ENCODE measurements at regions not wholly inside any gene's neighbourhood (a gene's known extent, or its start where the extent isn't known, plus 50 kb on each side); places are given as distances from the start of the nearest gene placed in this dataset.

GRCh38 chr4:157779081-157779480, 393.7 kb downstream of the GASK1B start:
- CTCF ChIA-PET: no interaction called here
- Histone ChIP-seq H3K4me3 (ENCODE audit: low read depth, low read length) (no peak overlapping the region), H3K36me3 (ENCODE audit: control insufficient read depth in 2 of 2, insufficient read depth in 1 of 2, low read length in 2 of 2) (no peaks in the 10 kb centered on the region), H3K27ac (ENCODE audit: extremely low read depth, low read depth, low read length) (no peak overlapping the region), H3K9me3 (ENCODE audit: control insufficient read depth, insufficient read depth, low read depth, low read length) (no peaks in the 10 kb centered on the region), H3K4me1 (ENCODE audit: control insufficient read depth, insufficient read depth, low read length) (no peaks in the 10 kb centered on the region)
- POLR2A ChIA-PET: no interaction called here
- TF ChIP-seq TRIM28 (IDR thresholded peaks at IDR 0.05; ENCODE audit: borderline replicate concordance, low read length): no peak
- TF ChIP-seq ZNF626 (tag by site-specific recombination; IDR thresholded peaks at IDR 0.05): no peak
- TF ChIP-seq ZNF211 (tag by site-specific recombination; IDR thresholded peaks at IDR 0.05; ENCODE audit: low read depth): no peak
- TF ChIP-seq ZNF692 (tag by site-specific recombination; IDR thresholded peaks at IDR 0.05): no peak
- TF ChIP-seq ZNF366 (tag by site-specific recombination; conservative IDR thresholded peaks at IDR 0.05): no peak

- H3K36me3 ChIP-seq (ENCODE audit: control insufficient read depth in 2 of 2, insufficient read depth in 1 of 2, low read length in 2 of 2): no peaks in the 10 kb centered on the region
- ChIA-PET CTCF (no interaction called here), POLR2A (no interaction called here)
- no peak for TF ChIP-seq ZNF777 (tag by site-specific recombination; IDR thresholded peaks at IDR 0.05; ENCODE audit: borderline replicate concordance)
- no peak for TF ChIP-seq ZNF18 (tag by site-specific recombination; IDR thresholded peaks at IDR 0.05)
- no peak for TF ChIP-seq TSHZ1 (tag by site-specific recombination; IDR thresholded peaks at IDR 0.05; ENCODE audit: borderline replicate concordance)
- TF ChIP-seq ZNF514 (tag by site-specific recombination; IDR thresholded peaks at IDR 0.05): no peak
- TF ChIP-seq ZNF596 (tag by site-specific recombination; IDR thresholded peaks at IDR 0.05): no peak
- no peak for TF ChIP-seq ZNF660 (tag by site-specific recombination; IDR thresholded peaks at IDR 0.05)
- TF ChIP-seq ZNF561 (tag by site-specific recombination; IDR thresholded peaks at IDR 0.05; ENCODE audit: borderline replicate concordance): no peak
- TF ChIP-seq SP2 (tag by site-specific recombination; IDR thresholded peaks at IDR 0.05): no peak
- TF ChIP-seq ZNF530 (tag by site-specific recombination; IDR thresholded peaks at IDR 0.05; ENCODE audit: low read depth): no peak
- no peak for TF ChIP-seq ZNF214 (tag by site-specific recombination; IDR thresholded peaks at IDR 0.05; ENCODE audit: borderline replicate concordance)
- no peak for TF ChIP-seq INSM2 (tag by site-specific recombination; IDR thresholded peaks at IDR 0.05)
- TF ChIP-seq ZNF121 (tag by site-specific recombination; IDR thresholded peaks at IDR 0.05): no peak
- no peak for TF ChIP-seq REPIN1 (tag by site-specific recombination; IDR thresholded peaks at IDR 0.05; ENCODE audit: low read depth)
- TF ChIP-seq KLF16 (tag by site-specific recombination; IDR thresholded peaks at IDR 0.05): no peak
- no peak for TF ChIP-seq ZBTB49 (tag by site-specific recombination; IDR thresholded peaks at IDR 0.05; ENCODE audit: low read depth)
- TF ChIP-seq OSR2 (tag by site-specific recombination; IDR thresholded peaks at IDR 0.05): no peak
- TF ChIP-seq ZNF48 (tag by site-specific recombination; IDR thresholded peaks at IDR 0.05): no peak
- TF ChIP-seq ZNF239 (tag by site-specific recombination; IDR thresholded peaks at IDR 0.05): no peak
- TF ChIP-seq HOXC10 (CRISPR knock-in tag; IDR thresholded peaks at IDR 0.05): no peak
- no peak for TF ChIP-seq ZNF169 (tag by site-specific recombination; IDR thresholded peaks at IDR 0.05)
- no peak overlapping the region for H3K4me3 ChIP-seq (ENCODE audit: low read depth, low read length)
- H3K27ac ChIP-seq (ENCODE audit: extremely low read depth, low read depth, low read length): no peak overlapping the region
- no peaks in the 10 kb centered on the region for H3K9me3 ChIP-seq (ENCODE audit: control insufficient read depth, insufficient read depth, low read depth, low read length)
- no peaks in the 10 kb centered on the region for H3K4me1 ChIP-seq (ENCODE audit: control insufficient read depth, insufficient read depth, low read length)
Measured at GRCh38 chr4:157776930-157777528, 395.8 kb downstream of the GASK1B start.
